ENCODE measurements at regions not wholly inside any gene's neighbourhood (a gene's known extent, or its start where the extent isn't known, plus 50 kb on each side); places are given as distances from the start of the nearest gene placed in this dataset.

- TF ChIP-seq CTCF (IDR thresholded peaks at IDR 0.05; ENCODE audit: low read depth, low read length, missing input control) (no peak), REST (IDR thresholded peaks at IDR 0.05) (no peak), MAX (IDR thresholded peaks at IDR 0.05) (no peak), RAD21 (IDR thresholded peaks at IDR 0.05) (peak in 1 of 2 donors; percentile 31), ZBTB33 (IDR thresholded peaks at IDR 0.05) (no peak), SP1 (IDR thresholded peaks at IDR 0.05) (peak; percentile 27), GABPA (IDR thresholded peaks at IDR 0.05 in 1 of 2, conservative IDR thresholded peaks at IDR 0.05 in 1 of 2) (no peak), HNF4G (IDR thresholded peaks at IDR 0.05) (no peak), RXRA (IDR thresholded peaks at IDR 0.05) (peak; percentile 87 to 91), YY1 (IDR thresholded peaks at IDR 0.05) (peak; percentile 31), TAF1 (conservative IDR thresholded peaks at IDR 0.05) (no peak), JUND (IDR thresholded peaks at IDR 0.05) (no peak), FOXA1 (IDR thresholded peaks at IDR 0.05) (no peak)
These were observed 190.9 kb upstream of the PKDCC start for GRCh38 chr2:41856946-41857345.
